Activated CD8-positive, alpha-beta memory T cell treated with anti-CD3 and anti-CD28 coated beads for 48 hours (primary cell): ENCODE measurements at regions not wholly inside any gene's neighbourhood (a gene's known extent, or its start where the extent isn't known, plus 50 kb on each side); places are given as distances from the start of the nearest gene placed in this dataset.

Experiments
- DNase-seq, 3 experiments: peaks; one replicate each; pipeline ENCODE4 v3.0.0-alpha.2; 2020; ENCODE audit warnings: low read depth in 2 of 3, low spot score in 2 of 3

DNA sequence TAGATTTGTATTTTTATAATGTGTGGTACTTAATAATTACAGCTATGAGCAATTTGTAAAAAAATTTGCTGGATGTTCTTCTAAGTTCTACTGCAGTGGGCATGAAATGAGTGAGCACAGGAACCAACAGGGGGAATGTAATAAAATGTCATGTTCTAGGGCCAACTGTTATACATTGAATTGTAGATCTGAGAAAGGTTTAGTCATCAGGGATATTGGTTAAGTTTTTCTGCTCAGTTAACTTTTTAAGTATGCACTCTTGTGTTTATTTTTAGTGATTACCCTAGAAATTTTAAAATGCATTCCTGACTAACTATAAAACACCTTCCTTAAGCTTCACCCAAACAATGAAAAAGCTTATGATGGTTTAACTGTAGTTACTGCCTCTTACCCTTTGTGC is 101.8 kb downstream of the CAND1 start:
- DNase-seq, result no peak

DNA sequence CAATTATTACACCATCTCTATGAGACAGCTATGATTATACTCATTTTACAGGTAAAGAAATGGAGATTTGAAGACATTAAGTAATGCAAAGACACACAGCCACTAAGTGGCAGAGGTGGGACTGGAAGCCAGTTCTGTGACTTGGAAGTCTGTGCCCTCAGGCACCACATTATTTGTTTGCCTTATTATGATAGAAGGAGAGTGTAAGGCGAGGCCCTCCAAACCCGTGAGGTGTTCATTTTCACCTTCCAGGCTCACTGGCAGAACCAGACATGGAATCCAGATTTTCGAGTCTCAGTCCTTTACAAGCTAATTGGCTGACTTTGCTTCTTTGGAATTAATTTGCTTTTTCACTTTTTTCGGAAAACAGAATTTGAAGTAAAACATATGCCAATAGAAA is 107.9 kb downstream of the CAND1 start:
- no peak for DNase-seq

DNA sequence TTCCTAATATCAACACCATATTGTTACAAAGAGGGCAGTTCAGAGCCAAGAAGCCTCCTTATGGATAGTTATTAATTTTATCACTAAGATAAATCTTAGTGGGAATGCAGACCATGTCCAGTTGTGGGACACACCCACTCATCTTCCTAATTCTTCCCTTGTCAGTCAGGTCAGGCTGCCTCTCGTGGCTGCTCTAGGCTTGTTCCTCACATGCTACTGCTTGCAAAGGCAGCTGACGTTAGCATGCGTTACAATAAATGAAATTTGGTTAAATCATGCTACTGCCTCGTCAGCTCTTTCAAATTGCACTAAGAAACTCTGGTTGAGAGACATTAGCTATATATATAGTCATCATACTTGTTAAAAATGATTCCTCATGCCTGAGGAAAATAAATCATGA is 108.4 kb downstream of the CAND1 start:
- no peak for DNase-seq

DNA sequence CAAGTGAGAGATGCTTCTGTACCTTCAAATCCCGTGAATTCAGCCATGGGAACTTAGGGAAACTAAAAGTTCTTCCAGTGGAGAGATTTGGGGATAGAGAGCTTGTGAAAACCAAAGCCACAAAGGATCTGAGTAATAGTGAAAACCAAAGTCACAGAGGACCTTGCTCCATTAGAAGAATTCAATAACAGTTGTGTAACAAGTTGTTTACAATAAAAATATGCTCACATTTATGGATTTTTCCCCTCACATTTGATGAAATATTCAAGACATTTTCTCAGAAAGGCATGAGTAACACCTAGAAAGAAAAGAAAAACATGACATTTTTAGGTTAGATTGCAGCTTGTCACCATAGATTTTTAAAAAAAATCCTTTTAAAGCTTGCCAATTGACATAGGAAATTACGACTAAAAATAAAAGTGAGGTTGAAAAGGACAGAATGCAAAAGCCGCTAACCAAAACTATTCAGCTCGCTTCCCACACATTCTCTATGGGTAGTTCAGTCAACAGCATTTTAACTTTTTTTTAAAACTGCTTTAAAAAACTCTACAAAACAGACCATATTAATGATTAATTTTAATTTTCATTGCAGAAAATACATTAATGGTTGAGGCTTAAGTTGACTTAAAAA is 113.2 kb downstream of the CAND1 start:
- no peak for DNase-seq

DNA sequence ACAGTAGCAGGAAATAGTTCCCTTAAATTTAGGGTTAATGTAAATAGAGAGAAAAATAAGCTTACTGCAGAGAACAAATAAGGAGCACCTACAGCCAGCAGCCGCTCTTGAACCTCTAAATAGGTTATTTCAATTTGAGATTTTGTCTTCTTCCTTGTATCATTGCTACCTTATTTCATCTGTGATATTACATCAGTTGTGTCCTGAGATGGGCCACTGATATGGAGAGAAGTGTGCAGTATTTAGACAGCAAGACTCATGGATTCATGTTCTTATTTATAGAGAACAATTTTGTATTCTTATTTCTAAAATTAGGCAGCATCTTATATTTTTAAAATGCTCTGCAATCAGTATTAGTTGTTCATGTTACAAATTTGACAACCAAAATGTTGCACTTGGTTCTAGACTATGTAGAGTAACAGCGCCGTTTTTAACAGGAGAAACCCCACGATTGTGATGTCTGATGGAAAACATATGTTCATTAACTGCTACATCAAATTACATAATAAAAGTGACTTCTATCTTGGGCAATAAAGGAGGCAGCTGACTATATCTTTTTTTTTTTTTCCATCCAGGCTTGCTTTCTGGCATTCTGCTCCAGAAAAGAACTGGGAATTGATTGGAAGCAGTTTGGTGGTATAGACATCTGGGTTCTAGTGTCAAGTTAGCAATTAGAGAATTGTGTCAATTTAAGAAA is 117.9 kb downstream of the CAND1 start:
- no peak for DNase-seq

DNA sequence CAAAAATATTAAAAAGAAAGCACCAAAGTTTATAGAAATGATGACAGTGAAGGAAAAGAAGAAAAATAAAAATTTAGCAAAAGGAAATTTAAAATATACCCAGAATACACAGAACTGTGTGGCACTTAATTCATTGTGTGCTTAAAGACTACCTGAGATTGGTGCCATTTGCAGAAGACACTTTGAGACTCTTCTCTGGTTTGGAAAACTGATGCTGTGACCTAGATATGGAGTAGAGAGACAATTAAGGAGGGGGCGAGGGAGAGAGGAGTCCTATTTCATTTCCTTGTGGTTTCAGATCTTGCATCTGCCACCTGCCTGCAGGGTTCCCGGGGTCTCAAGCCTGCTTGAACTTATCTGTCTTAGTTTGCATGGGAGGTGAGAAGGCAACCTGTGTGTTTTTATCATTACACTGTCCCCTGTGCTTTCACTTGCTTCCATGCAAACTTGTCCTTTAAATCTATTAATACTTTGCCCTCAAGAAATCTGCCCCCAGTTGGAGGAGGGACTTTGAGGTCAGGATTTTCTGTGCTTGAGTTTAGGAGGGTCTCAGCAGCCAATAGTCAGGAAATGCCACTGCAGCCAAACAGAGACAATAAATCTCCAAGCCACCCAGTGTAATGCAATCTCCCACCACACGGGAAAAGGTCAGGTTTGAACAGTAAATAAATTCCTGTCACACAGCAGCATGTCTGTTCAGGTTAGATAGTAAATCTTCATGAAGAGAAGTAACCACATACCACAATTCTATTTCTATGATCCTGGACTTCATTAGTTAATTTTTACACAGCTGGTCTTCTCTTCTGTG is 119.4 kb downstream of the CAND1 start:
- DNase-seq, result no peak

DNA sequence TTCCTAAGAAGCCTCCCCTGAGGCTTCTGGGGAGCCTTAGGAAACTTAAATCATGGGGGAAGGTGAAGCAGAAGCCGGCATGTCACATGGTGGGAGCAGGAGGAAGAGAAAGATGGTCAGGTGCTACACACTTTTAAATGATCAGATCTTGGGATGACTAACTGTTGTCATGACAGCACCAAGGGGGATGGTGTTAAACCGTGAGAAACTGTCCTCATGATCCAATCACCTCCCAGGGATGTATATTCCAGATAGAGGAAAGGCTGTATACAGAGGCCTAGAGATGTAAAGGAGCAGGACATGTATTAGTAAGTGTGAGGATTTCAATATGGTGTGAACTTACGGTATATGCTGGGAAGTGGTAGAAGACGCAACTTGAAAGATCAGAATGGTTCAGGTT is 121.1 kb downstream of the CAND1 start:
- DNase-seq, result no peak

DNA sequence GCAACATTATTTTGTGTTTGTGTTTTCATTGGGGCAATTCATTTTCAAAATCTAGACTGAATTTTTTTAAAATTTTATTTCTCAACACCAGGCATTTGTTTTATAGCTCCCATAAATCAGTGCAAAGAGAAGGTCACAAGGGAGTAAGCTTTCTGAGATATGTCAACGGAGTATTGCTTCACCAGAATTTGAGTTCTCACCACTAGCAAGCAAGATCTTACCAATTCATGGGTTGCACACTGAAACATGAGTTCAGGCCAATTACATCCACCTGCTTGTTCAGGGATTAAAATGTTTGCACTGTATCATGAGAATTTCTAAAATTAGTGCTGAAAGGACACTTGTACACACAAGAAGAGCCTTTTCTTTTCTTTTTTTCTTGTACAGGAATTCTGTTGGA is 121.9 kb downstream of the CAND1 start:
- no peak for DNase-seq

DNA sequence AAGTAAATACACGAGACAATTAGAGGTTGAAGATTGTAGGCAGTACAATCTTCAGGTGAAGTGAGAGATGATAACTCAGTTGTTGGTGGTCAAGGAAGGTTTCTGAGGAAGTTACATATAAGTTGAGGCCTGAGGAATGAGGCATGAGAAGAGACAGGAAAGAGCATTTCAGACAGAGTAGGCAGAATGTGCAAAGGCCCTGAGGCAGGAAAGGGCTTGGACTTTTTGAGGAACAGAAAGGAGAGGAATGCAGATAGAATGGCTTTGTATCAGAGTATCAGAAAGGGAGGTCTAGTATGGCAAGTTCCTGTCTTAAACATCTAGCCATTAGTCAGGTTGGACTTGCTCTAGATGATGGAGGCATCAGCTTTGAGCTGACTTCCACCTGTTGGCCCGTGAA is 122.5 kb downstream of the CAND1 start:
- DNase-seq, result no peak

DNA sequence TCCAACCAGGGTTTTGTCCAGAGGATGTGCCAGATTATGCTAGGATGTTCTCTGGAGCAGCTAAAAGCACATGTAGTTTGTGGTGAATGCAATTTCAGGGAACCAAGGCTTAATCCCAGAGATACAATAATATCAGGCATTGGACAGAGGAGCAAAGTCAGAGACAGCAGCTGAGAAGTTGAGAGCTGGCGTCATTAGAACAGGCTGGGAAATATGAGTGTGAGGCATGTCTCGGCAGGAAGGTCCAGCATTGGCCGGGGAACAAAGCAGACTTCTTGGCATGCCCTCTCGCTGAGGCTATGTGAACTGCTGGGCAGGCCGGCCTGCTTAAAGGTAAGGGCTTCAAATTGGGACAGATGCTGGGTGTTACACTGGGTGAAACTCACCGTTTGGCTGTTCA is 125.4 kb downstream of the CAND1 start:
- DNase-seq, result no peak

DNA sequence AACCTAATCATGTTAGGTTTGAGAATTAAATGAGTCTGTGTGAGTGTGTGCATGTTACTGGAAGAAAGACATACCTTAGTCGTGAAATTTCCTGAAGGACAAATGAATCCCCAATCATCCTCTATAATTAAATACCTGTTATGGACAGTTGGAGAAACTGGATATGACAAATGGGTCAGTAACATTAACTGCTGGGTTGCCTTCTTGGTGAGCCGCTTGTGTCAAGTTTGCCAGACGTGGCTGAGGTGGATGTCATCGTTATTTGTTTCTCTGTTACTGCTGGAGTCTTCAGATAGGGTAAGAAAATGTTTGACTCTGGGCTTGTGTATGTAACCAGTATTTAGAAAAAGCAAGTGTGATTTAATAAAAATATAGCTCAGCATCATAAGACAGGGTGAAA is 131.6 kb downstream of the CAND1 start:
- no peak for DNase-seq

DNA sequence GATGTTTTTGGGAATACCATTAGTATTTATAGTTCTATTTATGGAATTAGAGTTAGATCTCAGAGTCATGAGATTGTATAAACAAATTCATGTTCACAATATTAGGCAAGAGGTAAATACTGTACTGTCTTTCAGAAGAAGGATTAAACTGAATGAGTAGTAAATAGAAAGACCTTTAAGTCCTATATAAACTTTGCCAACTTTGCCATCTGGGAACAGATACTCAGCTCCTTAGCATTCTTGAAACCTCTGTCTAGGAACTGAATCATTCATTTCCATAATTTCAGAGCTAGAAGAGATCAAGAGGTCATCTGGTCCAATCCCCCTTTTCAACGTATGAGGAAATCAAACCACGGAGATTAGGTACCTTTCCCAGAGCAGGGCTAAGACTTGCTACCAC is 141.1 kb downstream of the CAND1 start:
- DNase-seq, result no peak

DNA sequence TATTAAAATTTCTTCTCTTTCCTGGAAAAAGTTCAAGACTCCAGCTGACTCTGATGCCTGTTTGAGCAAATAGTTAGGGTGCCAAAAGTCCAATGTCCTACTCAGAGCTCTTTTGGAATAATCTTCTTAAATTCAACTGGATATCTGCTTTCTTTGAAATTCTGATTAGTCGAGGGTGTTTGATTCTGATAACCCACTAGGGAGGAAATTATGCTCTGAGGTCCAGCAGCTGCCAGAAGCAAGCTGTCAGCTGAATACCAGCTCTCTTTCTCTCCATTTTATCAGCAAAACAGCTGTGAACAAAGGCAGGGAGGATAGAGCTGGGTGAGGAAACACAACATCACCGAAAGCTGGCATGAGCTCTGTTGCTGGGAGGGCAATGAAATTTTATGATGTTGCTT is 141.5 kb downstream of the CAND1 start:
- DNase-seq, result no peak

DNA sequence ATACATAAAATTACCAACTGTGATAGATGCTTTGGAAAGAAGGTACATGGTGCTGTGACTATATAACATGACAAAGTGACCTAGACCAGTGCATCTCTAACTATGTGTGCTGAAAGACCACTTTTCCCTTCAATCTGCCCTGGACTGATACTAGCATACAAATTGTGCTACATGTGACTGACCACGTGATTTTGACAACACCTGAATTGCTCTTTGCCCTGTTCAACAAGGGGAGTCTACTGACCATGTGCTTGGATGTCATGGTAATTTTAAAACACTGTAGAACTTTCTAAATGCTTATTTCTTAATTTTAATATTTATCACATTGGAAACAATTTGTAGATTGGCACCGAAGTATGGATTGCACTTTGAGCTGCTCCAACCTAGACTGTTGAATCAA is 142.4 kb downstream of the CAND1 start:
- no peak for DNase-seq

DNA sequence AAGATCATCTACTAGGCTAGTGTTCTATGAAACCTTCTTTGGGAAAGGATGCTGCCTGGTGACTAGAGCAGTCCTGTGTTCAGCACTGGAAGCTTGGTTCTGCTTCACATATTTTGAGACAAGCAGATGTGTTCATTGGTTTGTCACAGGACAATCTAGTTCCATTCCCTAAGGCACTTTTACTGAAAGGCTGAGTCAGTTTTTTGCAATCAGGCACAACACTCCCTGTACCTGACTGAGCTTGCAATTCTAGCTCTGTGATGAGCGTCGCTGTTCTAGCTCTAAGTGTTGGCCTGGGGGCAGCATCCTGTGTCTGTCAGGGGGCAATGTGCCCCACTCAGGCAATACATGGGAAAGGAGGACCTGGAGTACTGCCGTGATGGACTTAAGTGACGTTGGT is 144.4 kb downstream of the CAND1 start:
- no peak for DNase-seq

DNA sequence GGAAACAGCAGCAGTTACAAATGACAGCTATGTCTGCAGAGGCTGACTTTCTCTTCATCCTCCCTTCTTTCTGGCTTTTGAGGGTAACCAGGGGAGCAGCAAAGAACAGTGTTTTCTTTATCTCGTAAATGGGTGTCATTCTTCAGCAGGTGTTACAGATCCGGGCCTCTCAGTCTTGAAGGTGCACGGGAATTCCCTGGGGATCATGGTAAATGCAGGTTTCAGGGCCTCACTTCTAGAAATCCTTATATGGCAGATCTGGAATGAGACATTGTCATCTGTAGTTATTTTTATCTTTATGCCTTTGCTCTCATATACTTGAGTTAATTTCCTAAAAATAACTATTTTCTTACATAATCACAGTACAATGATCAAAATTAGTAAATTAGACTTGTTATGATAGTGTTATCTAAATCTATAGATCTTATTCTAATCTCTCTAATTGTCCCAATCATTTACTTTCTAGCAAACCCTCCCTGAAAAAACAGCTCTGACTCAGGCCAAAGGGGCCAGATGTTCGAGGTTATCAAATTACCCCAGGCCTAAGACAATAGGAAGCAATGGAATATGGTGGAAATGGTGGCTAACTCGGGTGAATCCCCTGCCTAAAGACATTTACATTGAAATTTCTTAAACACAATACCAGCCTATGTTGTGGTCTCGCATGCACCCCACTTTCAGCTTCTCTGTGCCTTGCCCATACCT is 145.0 kb downstream of the CAND1 start:
- DNase-seq, result no peak

DNA sequence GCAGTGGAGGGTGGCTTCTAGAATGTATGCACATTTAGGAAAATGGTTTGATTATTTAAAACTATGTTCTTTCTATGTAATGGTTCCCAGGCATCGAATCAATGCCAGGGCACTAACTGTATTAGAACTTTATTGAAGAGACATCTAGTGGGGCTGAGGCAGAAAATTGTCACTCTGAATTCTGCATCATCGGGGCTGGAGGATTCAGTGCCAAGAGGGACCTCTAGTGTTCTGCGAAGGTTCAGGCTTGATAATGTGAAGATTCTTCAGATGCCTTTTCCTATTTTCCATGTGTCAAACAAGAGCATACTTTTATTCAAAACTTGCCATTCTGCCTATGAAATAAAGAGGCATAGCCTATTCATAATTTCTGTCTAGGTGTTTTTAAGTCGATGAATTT is 146.3 kb downstream of the CAND1 start:
- DNase-seq, result no peak

DNA sequence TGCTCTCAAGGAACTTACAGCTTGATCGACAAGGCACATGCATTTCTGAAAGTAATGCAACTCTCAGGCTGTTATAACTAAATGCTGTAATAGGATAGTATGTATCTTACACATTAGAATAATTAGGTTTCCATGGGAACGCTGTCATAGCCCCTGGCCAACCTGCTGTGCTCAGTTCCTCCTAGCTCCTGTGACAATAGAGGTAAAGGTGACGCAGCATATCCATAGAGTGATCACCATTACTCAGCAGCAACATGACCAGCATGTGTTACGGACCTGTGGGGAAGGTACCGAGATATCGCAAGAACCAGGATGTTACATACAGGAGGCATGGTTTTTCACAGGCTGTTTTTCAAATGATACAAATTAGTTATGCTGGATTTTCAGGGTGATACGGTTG is 150.7 kb downstream of the CAND1 start:
- DNase-seq, result no peak

DNA sequence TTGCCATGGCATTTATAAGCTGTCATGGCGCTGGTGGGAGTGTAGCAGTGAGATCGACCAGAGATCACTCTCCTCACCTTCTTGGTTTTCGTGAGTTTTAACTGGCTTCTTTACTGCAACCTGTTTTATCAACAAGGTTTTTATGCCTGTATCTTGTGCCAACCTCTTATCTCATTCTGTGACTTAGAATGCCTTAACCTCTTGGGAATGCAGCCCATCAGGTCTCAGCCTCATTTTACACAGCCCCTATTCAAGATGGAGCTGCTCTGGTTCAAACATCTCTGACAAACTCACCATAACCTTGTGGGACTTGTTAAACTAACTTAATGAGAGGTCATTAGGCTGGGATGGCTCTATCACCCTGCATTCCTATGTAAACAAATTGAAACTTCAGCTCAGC is 151.3 kb downstream of the CAND1 start:
- DNase-seq, result no peak

DNA sequence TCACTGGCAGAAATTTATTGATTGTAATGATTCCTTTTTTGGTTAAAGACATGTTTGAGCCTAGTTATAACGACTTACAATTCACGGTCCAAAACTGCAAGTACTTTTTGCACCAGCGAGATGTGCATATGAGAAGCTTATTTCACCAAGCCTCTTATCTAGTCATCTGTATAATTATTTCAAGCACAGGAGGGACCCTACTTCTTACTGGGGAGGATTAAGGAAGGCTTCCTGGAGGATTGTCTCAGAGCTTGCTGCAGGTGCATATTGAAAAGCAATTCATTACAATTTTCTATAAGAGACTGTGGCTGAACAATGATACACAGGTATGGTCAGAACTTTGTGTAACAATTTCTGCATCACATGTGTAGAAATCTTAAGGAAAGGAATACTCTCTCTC is 152.9 kb downstream of the CAND1 start:
- DNase-seq, result no peak

DNA sequence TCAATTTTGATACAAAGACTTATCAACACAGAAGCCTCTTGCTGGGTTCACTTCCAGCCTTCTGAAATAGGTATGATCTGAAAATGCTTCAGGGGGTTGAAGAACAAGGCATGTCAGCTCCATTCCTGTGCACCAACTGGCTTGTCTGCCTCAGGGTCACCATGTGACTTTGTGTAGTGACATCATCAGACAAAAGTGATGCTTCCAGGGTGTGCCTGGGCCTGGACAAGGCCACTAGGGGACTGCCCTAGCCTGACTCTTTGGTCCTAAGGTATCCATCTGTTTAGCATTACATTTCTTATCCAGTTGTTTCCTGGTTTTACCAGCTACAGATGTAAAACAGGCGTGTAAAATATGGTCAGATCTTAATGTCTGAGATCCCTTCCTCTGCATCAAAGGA is 155.6 kb downstream of the CAND1 start:
- DNase-seq, result no peak

DNA sequence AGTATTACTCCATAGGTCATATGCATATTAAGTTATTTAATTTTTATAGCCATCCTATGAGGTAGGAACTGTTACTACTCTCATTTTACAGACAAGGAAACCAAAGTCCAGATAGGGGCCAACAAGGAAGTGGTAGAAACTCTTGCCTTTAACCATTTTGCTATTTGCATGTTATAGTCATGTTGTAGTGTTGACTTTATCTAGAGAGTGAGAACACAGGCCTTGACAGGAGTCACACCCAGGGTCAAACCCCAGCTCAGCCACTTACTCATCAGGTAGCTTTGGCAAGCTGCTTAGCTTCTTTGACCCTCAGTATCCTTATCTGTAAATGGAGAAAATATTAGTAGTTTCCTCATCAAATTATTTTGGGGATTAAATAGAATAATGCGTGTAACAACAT is 156.2 kb downstream of the CAND1 start:
- DNase-seq, result no peak
